Dedifferentiated amniotic fluid mesenchymal stem cell (primary cell): ENCODE measurements at regions not wholly inside any gene's neighbourhood (a gene's known extent, or its start where the extent isn't known, plus 50 kb on each side); places are given as distances from the start of the nearest gene placed in this dataset.

Source experiments
- DNase-seq: peaks from one replicate; pipeline ENCODE4 v3.0.0-alpha.2; 2016; ENCODE audit errors: extremely low spot score

GRCh38 chr2:147076634-147077033 lies 768.2 kb upstream of the ACVR2A start:
- DNase-seq: no peak

- no peak for DNase-seq
These were observed 776.8 kb upstream of the ACVR2A start for GRCh38 chr2:147068071-147068470.

GRCh38 chr2:147067136-147067535 lies 777.7 kb upstream of the ACVR2A start:
- no peak for DNase-seq

GRCh38 chr2:147062073-147062472 lies 782.8 kb upstream of the ACVR2A start:
- no peak for DNase-seq

- no peak for DNase-seq
These were observed 783.6 kb upstream of the ACVR2A start for GRCh38 chr2:147061269-147061668.

- DNase-seq: no peak
These were observed 786.8 kb upstream of the ACVR2A start for GRCh38 chr2:147057892-147058490.

- DNase-seq: no peak
These were observed 793.0 kb upstream of the ACVR2A start for GRCh38 chr2:147051814-147052213.

- no peak for DNase-seq
These were observed 793.6 kb upstream of the ACVR2A start for GRCh38 chr2:147051248-147051647.

- no peak for DNase-seq
These were observed 794.9 kb upstream of the ACVR2A start for GRCh38 chr2:147049957-147050356.

- DNase-seq: no peak
These were observed 798.4 kb upstream of the ACVR2A start for GRCh38 chr2:147046473-147046872.

- no peak for DNase-seq
These were observed 799.7 kb upstream of the ACVR2A start for GRCh38 chr2:147045113-147045512.

GRCh38 chr2:147041121-147041494 lies 803.7 kb upstream of the ACVR2A start:
- no peak for DNase-seq

- DNase-seq: no peak
These were observed 804.3 kb upstream of the ACVR2A start for GRCh38 chr2:147040298-147041120.

GRCh38 chr2:147037048-147037447 lies 807.8 kb upstream of the ACVR2A start:
- DNase-seq: no peak

GRCh38 chr2:147033044-147033443 lies 811.8 kb upstream of the ACVR2A start:
- no peak for DNase-seq

- no peak for DNase-seq
These were observed 812.9 kb upstream of the ACVR2A start for GRCh38 chr2:147031897-147032296.

GRCh38 chr2:147030966-147031720 lies 813.7 kb upstream of the ACVR2A start:
- no peak for DNase-seq

GRCh38 chr2:147027436-147027835 lies 817.4 kb upstream of the ACVR2A start:
- no peak for DNase-seq

- DNase-seq: no peak
These were observed 818.0 kb upstream of the ACVR2A start for GRCh38 chr2:147026664-147027295.

GRCh38 chr2:147025646-147026585 lies 818.9 kb upstream of the ACVR2A start:
- no peak for DNase-seq

GRCh38 chr2:147019311-147019710 lies 825.5 kb upstream of the ACVR2A start:
- DNase-seq: no peak
